ENCODE measurements at regions not wholly inside any gene's neighbourhood (a gene's known extent, or its start where the extent isn't known, plus 50 kb on each side); places are given as distances from the start of the nearest gene placed in this dataset.

GRCh38 chr3:115336836-115337235, 189.7 kb upstream of the ZBTB20 start:
- no peak for DNase-seq

DNA sequence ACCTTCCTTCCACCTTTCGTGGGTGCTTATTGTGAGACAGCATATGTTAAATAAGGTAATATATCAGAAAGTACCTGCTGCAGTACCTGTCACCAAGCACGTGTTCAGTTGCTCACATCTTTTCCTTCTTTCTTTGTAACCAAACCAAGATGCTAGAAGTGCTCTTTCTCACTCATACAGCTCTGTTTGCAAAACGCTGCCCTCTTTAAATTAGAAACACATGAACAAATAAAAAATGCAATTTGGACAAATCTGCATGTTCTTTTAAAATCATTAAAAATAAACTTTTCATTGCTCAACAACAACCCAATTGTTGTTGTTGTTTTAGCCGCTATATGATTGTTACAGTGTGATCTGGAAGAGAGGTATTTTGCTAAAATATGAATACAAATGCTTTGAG, 193.5 kb upstream of the ZBTB20 start:
- DNase-seq: no peak

- no peak for DNase-seq
Measured at GRCh38 chr3:115341208-115341607, 194.1 kb upstream of the ZBTB20 start.

DNA sequence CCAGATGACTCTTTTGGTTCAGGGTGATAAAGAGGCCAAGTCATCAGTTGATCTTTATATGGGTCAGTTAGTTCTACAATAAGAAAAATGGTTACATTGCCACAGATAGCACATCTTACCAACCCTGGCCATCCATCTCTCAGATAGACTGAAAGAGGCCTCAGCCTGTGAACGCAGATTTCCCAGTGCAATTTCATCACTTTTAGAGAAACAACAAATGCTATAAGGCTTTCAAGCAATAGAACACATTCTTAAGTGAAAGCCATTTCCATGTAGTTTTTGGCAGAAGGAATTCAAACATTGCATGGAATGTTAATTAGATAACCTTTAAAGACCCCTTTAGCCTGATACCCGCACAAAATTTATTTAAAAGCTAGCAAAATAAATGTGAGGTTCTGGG, 200.6 kb upstream of the ZBTB20 start:
- no peak for DNase-seq

GRCh38 chr3:115348412-115348811, 201.3 kb upstream of the ZBTB20 start:
- DNase-seq: no peak

DNA sequence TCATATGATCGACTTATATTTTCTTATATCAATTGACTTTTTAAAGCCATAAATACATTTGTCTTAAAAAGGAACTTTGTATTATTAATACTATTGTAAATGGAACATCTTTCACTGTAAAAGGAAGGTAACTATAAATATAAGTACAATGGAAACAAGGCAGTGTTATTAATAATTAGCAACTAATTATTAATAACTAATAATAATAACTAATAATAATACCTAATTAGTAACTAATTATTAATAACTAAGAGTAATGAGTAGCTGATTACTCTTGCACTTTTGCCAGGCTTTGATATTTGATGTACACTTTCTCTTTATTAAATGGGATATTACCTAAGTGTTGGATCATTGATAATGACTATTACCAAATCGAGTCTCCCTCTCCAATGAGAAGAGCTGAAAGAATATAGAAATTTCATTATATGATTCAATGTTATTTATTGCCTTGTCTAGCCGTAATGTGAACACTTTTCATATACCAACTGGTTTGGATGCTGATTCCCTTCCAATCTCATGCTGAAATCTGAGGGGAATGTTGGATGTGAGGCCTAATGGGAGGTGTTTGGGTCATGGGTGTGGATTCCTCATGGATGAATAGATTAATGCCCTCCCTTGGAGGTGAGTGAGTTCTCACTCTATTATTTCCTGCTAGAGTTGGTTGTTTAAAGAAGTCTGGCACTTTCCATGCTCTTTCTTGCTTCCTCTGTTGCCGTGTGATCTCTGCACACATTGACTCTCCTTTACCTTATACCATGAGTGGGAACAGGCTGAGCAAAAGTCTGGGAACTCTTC, 202.1 kb upstream of the ZBTB20 start:
- DNase-seq: no peak

DNA sequence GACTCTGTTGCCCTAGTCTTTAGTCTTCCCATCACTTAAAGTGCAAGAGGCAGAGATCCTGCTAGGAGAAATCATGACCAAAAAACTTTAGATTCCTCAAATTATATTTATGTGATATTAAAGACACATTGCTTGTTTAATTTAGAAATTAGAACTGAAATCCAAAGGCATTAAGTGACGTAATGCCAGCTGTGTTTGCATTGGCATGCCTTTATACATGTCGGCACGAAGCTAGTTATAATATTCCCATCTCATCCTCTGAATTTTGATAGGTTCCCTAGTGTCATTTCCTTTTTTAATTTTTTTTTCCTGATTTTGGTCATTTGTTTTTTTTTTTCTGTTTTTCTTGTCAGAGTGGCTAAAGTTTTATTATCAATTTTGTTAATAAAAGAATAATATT, 203.5 kb upstream of the ZBTB20 start:
- no peak for DNase-seq

- DNase-seq: no peak
Measured at GRCh38 chr3:115351193-115351592, 204.1 kb upstream of the ZBTB20 start.

DNA sequence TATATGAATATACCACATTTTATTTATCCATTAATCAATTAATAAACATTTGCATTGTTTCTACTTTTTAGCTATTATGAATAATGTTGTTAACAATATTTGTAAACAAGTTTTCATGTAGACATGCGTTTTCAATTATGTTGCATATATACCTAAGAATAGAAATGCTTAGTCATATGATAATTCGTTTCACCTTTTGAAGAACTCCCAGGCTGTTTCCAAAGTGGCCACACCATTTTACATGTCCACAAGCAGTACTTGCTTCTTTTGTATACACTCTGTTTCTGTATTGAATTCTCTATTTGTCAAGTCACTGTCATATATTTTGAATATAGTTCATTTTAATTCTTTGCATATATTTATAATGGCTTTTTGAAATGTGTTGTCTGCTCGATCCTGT, 206.9 kb upstream of the ZBTB20 start:
- no peak for DNase-seq

DNA sequence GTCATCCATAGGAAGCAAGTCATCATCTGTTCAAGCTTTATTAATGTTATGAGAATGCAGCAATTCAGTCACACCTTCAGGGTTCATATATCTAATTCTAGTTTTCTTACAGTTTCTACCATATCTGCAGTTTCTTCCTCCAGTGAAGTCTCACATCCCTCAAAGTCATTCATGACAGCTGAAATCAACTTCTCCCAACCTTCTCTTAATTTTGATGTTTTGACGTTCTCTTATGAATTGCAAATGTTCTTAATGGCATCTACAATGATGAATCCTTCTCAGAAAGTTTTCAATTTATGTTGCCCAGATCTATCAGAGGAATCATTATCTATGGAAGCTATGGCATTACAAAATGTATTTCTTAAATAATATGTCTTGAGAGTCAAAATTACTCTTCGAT, 210.4 kb upstream of the ZBTB20 start:
- DNase-seq: no peak

DNA sequence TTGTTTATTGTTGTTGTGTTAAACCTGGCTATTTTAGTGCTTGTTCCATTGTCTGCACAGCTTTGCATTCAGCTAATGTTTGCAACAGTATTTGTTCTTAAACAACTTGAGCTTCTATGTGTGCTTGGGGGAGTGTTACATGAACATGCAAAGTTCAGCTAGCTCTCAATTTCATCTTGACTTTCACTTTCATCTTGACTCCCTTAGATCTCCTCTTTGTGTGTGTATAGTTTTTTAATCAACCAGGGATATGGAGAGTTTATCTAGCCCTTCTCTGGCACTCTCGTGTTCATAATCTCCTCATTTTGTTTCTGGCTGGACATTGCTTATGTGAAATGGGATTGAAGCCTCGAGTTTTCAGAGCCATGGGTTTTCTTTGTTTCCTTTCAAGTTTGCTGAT, 212.4 kb upstream of the ZBTB20 start:
- no peak for DNase-seq

- no peak for DNase-seq
Measured at GRCh38 chr3:115361806-115362205, 214.7 kb upstream of the ZBTB20 start.

DNA sequence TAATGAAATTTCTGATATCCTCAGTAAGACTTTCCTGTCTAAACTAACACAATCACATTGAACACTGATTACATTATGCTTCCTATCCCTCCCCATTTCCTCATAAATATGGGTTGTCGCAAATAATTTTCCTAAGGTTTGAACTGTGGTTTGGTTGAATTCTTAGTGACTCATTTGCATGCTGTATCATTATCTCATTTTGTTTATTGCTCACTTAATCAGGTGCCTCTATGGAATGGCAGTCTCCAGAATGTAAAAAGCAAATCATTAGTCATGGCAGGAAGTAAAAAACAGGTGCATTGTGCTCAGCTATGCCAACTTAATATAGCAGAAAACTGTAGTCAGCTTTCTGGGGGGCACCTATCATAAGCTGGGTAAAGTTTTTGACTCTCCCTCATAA, 216.0 kb upstream of the ZBTB20 start:
- no peak for DNase-seq

- no peak for DNase-seq
Measured at GRCh38 chr3:115369021-115369420, 221.9 kb upstream of the ZBTB20 start.

DNA sequence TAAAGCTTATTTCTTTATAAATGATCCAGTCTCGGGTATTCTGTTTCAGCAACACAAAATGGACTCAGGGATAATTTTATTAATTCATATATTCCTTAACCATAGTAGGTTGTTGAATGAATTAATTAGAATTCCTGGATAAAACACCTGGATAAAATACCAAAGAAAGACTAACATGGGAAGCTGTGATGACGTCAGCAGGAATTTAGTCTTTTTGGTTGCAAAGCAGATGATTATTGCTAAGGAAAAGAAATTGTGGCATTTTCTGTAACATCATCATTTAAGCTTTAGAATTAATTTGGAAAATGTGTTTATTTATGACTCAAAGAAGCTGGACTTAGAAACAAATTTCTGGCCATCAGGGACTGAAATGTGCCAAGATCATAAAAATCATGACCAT, 228.3 kb upstream of the ZBTB20 start:
- no peak for DNase-seq

DNA sequence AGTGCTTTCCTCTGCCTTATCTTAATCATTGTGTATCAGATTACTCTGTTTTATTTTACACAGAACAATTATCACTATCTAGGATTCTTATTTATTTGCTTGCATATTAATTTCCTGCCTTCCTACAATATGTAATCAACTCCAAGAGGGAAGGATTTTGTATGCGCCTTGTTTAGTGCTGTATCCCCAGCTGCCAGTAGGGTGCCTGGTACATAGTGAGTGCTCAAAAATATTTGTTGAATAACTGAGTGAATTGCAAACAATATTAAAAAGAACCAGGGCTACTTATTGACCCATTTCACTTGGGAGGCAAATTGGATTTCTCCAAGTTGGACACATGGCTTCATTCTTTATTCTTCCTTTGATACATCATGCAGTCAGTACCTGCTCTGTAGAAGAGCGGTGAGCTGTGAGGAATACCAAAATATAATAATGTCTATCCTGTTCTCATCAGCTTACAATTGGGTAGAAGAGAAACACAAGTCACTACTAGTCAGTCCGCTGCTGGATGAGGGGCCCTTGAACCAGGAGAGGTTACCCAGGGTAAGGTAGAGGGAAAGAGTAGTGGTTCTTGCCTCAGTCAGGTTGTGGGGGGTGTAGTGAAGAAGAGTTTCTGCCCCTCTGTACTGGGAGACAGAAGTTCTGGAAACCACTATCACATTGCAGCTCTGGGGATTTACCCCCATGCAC, 233.9 kb upstream of the ZBTB20 start:
- no peak for DNase-seq

- DNase-seq: no peak
Measured at GRCh38 chr3:115381573-115381912, 234.5 kb upstream of the ZBTB20 start.

GRCh38 chr3:115381931-115382330, 234.8 kb upstream of the ZBTB20 start:
- no peak for DNase-seq

DNA sequence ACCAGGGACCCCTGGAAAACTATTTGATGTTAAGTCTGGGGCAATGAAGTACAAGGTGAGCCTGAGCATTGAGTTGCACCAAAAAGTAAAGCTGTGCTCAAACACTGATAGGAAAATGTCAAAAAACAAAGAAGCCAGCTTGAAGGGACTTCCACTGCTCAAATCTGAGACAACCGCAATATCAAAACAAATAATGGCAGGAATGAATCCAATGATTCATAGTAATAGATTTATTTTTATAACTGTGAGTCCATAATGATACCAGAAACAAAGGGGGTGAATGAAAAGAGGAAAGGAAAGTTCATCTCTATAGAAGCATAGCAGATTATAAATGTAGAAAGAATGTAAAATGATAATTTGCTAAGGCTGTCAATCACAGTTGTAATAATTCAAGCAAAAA, 237.3 kb upstream of the ZBTB20 start:
- DNase-seq: no peak

GRCh38 chr3:115385774-115386730, 237.3 kb upstream of the GAP43 start:
- no peak for DNase-seq

GRCh38 chr3:115388166-115388565, 235.1 kb upstream of the GAP43 start:
- no peak for DNase-seq

- DNase-seq: no peak
Measured at GRCh38 chr3:115388811-115389210, 234.5 kb upstream of the GAP43 start.

- no peak for DNase-seq
Measured at GRCh38 chr3:115396801-115397200, 226.5 kb upstream of the GAP43 start.

DNA sequence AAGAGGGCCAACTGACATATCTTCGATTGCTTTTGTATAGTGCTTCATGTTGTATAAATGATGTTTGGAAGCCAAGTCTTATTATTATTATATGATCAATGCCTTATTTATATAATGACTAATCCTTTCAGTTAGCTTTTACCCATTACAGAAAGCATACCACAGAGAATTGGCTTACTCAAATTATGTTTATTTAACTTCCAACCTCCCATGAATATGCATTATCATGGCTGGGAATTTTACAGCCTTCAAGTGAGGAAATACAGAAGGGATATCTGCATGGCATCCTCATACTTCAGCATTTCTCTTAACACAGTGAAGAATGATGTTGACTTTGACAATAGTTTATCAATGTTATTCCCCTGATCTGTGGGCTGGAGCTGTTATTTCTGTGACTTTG, 225.9 kb upstream of the GAP43 start:
- DNase-seq: no peak

Measured in NCI-H2029 (cell line).